ENCODE measurements at regions not wholly inside any gene's neighbourhood (a gene's known extent, or its start where the extent isn't known, plus 50 kb on each side); places are given as distances from the start of the nearest gene placed in this dataset.

GRCh38 chr20:10861619-10862018, 187.8 kb upstream of the JAG1 start:
- TF ChIP-seq, protein P1, sequence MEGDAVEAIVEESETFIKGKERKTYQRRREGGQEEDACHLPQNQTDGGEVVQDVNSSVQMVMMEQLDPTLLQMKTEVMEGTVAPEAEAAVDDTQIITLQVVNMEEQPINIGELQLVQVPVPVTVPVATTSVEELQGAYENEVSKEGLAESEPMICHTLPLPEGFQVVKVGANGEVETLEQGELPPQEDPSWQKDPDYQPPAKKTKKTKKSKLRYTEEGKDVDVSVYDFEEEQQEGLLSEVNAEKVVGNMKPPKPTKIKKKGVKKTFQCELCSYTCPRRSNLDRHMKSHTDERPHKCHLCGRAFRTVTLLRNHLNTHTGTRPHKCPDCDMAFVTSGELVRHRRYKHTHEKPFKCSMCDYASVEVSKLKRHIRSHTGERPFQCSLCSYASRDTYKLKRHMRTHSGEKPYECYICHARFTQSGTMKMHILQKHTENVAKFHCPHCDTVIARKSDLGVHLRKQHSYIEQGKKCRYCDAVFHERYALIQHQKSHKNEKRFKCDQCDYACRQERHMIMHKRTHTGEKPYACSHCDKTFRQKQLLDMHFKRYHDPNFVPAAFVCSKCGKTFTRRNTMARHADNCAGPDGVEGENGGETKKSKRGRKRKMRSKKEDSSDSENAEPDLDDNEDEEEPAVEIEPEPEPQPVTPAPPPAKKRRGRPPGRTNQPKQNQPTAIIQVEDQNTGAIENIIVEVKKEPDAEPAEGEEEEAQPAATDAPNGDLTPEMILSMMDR (conservative IDR thresholded peaks at IDR 0.05; ENCODE audit: low read length), result no peak
- no peak for TF ChIP-seq EZH2phosphoT487 (IDR thresholded peaks at IDR 0.05; ENCODE audit: borderline replicate concordance)
